B cell (primary cell): ENCODE measurements at regions not wholly inside any gene's neighbourhood (a gene's known extent, or its start where the extent isn't known, plus 50 kb on each side); places are given as distances from the start of the nearest gene placed in this dataset.

ENCODE experiments used
- ATAC-seq: fragments of 200-7000 bp; cut with Tn5 transposase; one replicate; pipeline ENCODE4 v1.10.0; 2021; ENCODE audit warnings: low read depth, mild to moderate bottlenecking, moderate number of reproducible peaks, moderate library complexity
- CTCF ChIA-PET: fragments of 350-600 bp; sonication (Branson Sonifier 250); formaldehyde crosslinking; loops from one replicate; lab custom pipeline; 2021; ENCODE audit warnings: antibody characterized with exemption, inconsistent platforms; lab: Charles Lee
- POLR2A ChIA-PET: fragments of 350-600 bp; sonication (Branson Sonifier 250); formaldehyde crosslinking; loops from one replicate; lab custom pipeline; 2021; ENCODE audit warnings: antibody characterized with exemption; lab: Charles Lee
- DNase-seq: peaks from one replicate; pipeline ENCODE4 v3.0.0; 2013
- H2AFZ ChIP-seq: 2 replicates; pipeline ENCODE4 v1.6.1; 2012; ENCODE audit warnings: mild to moderate bottlenecking, low read depth, low read length; ENCODE audit not compliant: insufficient read depth, poor library complexity, severe bottlenecking
- H3K27ac ChIP-seq, 2 donors: 1 replicate in 1 of 2; 2 replicates in 1 of 2; pipeline ENCODE4 v1.5.1; 2012 to 2013; ENCODE audit warnings: low read length in 2 of 2, mild to moderate bottlenecking in 2 of 2, moderate library complexity in 1 of 2
- H3K27me3 ChIP-seq, 4 experiments: fragments of 200-600 bp in 1 of 4; sonication (generic) in 1 of 4; replicated peaks in 1 of 4; 1 replicate in 2 of 4; 2 replicates in 2 of 4; pipeline versions ENCODE4 v1.6.1 to v1.7.0; 2013 to 2016; ENCODE audit warnings: low read length in 3 of 4, mild to moderate bottlenecking in 2 of 4, mixed read lengths in 1 of 4, moderate library complexity in 1 of 4; ENCODE audit not compliant: insufficient read depth in 4 of 4, control insufficient read depth in 3 of 4; ENCODE audit errors: control extremely low read depth in 1 of 4
- H3K36me3 ChIP-seq, 2 experiments: replicated peaks in 1 of 2; 1 replicate in 1 of 2; 2 replicates in 1 of 2; pipeline versions ENCODE4 v1.6.1 to v1.7.1; 2013; ENCODE audit warnings: low read length in 1 of 2; ENCODE audit not compliant: insufficient read depth in 2 of 2, control insufficient read depth in 1 of 2; ENCODE audit errors: control extremely low read depth in 1 of 2, extremely low read depth in 1 of 2
- H3K4me1 ChIP-seq, 2 donors: fragments of 200-600 bp in 1 of 2; sonication (generic) in 1 of 2; 1 replicate in 1 of 2; 2 replicates in 1 of 2; pipeline versions ENCODE4 v1.5.1 to v1.6.1; 2013 to 2017; ENCODE audit warnings: low read length in 2 of 2; ENCODE audit not compliant: control insufficient read depth in 2 of 2, insufficient read depth in 2 of 2
- H3K4me2 ChIP-seq: replicated peaks from 2 replicates; pipeline ENCODE3; 2012; ENCODE audit warnings: mild to moderate bottlenecking, low read depth, low read length; ENCODE audit not compliant: poor library complexity, severe bottlenecking
- H3K4me3 ChIP-seq, 5 experiments: fragments of 200-600 bp in 1 of 5; sonication (generic) in 1 of 5; 1 replicate in 3 of 5; 2 replicates in 2 of 5; pipeline versions ENCODE4 v1.5.1 to v1.7.0; 2011 to 2016; ENCODE audit warnings: low read length in 4 of 5, mild to moderate bottlenecking in 4 of 5, low read depth in 2 of 5, control low read depth in 1 of 5, moderate library complexity in 1 of 5; ENCODE audit not compliant: insufficient read depth in 1 of 5; ENCODE audit errors: control extremely low read depth in 1 of 5, extremely low read depth in 1 of 5
- H3K79me2 ChIP-seq: fragments of 200-600 bp; sonication (generic); one replicate; pipeline ENCODE4 v1.6.0; 2016; ENCODE audit warnings: low read length; ENCODE audit not compliant: control insufficient read depth, insufficient read depth
- H3K9ac ChIP-seq: fragments of 200-600 bp; sonication (generic); 2 replicates; pipeline ENCODE4 v1.6.1; 2017; ENCODE audit warnings: mild to moderate bottlenecking, low read length, moderate library complexity
- H3K9me3 ChIP-seq, 3 donors: one replicate each; pipeline versions ENCODE4 v1.6.1 to v1.7.1; 2013; ENCODE audit warnings: low read length in 2 of 3; ENCODE audit not compliant: control insufficient read depth in 2 of 3, insufficient read depth in 1 of 3; ENCODE audit errors: control extremely low read depth in 1 of 3
- H4K20me1 ChIP-seq: 2 replicates; pipeline ENCODE4 v1.6.0; 2012; ENCODE audit warnings: mild to moderate bottlenecking, low read length; ENCODE audit not compliant: insufficient read depth, control insufficient read depth, poor library complexity, severe bottlenecking
- H3K27ac Mint-ChIP-seq: one replicate; pipeline ENCODE4 v1.8.0; 2021; ENCODE audit warnings: mixed read lengths
- H3K27me3 Mint-ChIP-seq: one replicate; pipeline ENCODE4 v1.8.0; 2021; ENCODE audit warnings: mixed read lengths
- H3K4me1 Mint-ChIP-seq: one replicate; pipeline ENCODE4 v1.8.0; 2021; ENCODE audit warnings: mixed read lengths
- H3K4me3 Mint-ChIP-seq: one replicate; pipeline ENCODE4 v1.8.0; 2021; ENCODE audit warnings: mixed read lengths
- H3K9me3 Mint-ChIP-seq: one replicate; pipeline ENCODE4 v1.8.0; 2022; ENCODE audit warnings: mixed read lengths; ENCODE audit not compliant: insufficient read depth
- EZH2 ChIP-seq: IDR thresholded peaks from 2 replicates; pipeline ENCODE4 v1.6.1; 2012; ENCODE audit warnings: borderline replicate concordance, low read depth, mild to moderate bottlenecking, moderate library complexity, low read length; ENCODE audit not compliant: insufficient read depth, poor library complexity, severe bottlenecking
- WGBS: methylation state at CpG from one replicate; pipeline ENCODE4 v1.1.5; 2013; ENCODE audit warnings: missing lambda C conversion rate; ENCODE audit not compliant: insufficient coverage; 5-methylcytosine and 5-hydroxymethylcytosine counted together
- intact Hi-C: fragments of 100-400 bp; cut with micrococcal nuclease; formaldehyde crosslinking; loops from one replicate; pipeline ENCODE4 v1.10.0; 2022
- TF ChIP-seq, protein P1 (sequence below): fragments of 200-600 bp; IDR thresholded peaks from one replicate; pipeline ENCODE4 v1.8.0; 2022; ENCODE audit warnings: antibody characterized with exemption, mild to moderate bottlenecking

- H3K9me3 ChIP-seq: no peaks in the 10 kb centered on the region
- ChIA-PET CTCF (no interaction called here), POLR2A (no interaction called here)
- ATAC-seq (no peak), DNase-seq (no peak)
- no peak overlapping the region for H2AFZ ChIP-seq
- no peaks in the 10 kb centered on the region for H3K79me2 ChIP-seq
- Mint-ChIP-seq H3K27ac (no peak overlapping the region), H3K9me3 (no peaks in the 10 kb centered on the region), H3K4me1 (no peaks in the 10 kb centered on the region), H3K27me3 (peaks cover 4% of the 10 kb centered on the region), H3K4me3 (no peak overlapping the region)
- intact Hi-C loops: loop anchor here (10.0 kb wide), 1 partner anchor 1883 kb away; no protein-coding TSS in a partner anchor
- no peaks in the 10 kb centered on the region for H3K36me3 ChIP-seq
- H4K20me1 ChIP-seq: no peaks in the 10 kb centered on the region
- 65% methylated on average over 3 of the region's 6 CpGs for WGBS
- H3K9ac ChIP-seq: no peak overlapping the region
- H3K27ac ChIP-seq: no peak overlapping the region
- TF ChIP-seq, protein P1, sequence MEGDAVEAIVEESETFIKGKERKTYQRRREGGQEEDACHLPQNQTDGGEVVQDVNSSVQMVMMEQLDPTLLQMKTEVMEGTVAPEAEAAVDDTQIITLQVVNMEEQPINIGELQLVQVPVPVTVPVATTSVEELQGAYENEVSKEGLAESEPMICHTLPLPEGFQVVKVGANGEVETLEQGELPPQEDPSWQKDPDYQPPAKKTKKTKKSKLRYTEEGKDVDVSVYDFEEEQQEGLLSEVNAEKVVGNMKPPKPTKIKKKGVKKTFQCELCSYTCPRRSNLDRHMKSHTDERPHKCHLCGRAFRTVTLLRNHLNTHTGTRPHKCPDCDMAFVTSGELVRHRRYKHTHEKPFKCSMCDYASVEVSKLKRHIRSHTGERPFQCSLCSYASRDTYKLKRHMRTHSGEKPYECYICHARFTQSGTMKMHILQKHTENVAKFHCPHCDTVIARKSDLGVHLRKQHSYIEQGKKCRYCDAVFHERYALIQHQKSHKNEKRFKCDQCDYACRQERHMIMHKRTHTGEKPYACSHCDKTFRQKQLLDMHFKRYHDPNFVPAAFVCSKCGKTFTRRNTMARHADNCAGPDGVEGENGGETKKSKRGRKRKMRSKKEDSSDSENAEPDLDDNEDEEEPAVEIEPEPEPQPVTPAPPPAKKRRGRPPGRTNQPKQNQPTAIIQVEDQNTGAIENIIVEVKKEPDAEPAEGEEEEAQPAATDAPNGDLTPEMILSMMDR: no peak
- TF ChIP-seq EZH2: no peak
- H3K27me3 ChIP-seq: no peaks in the 10 kb centered on the region
- no peak overlapping the region for H3K4me2 ChIP-seq
- no peak overlapping the region for H3K4me3 ChIP-seq
- no peaks in the 10 kb centered on the region for H3K4me1 ChIP-seq
These were observed 249.9 kb upstream of the LRTM1 start for GRCh38 chr3:55177749-55178148.

DNA sequence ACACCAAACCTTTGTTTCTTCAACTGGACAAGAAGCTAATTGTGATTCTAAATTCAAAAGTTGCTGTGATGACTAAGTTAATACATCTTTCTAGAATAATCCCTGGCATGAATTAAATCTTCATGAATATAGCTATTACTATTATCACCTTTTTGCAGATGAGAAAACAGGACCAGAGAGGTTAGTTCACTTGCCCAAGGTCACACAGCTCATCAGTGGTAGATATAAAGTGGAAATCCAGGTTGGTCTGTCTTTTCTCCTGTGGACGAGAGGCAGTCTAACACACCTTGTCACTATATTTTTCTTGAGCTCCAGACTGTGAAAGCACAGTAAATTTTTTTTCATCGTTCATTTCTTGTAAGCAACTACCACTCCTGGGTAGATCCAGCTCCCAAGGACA lies 247.6 kb upstream of the LRTM1 start:
- CTCF ChIA-PET: no interaction called here
- 93% methylated on average over 2 of the region's 2 CpGs for WGBS

More for the DNA sequence above, 247.6 kb upstream of the LRTM1 start:
- TF ChIP-seq, protein P1: no peak
- TF ChIP-seq EZH2: no peak
- DNase-seq: no peak
- no peak for ATAC-seq
- no peaks in the 10 kb centered on the region for H3K79me2 ChIP-seq
- H4K20me1 ChIP-seq: no peaks in the 10 kb centered on the region
- H2AFZ ChIP-seq: no peak overlapping the region
- H3K4me2 ChIP-seq: no peak overlapping the region
- no peaks in the 10 kb centered on the region for H3K9me3 Mint-ChIP-seq
- peaks cover 4% of the 10 kb centered on the region for H3K27me3 Mint-ChIP-seq
- H3K27ac Mint-ChIP-seq: no peak overlapping the region
- no peak overlapping the region for H3K9ac ChIP-seq
- intact Hi-C loops: loop anchor here (10.0 kb wide), 1 partner anchor 1881 kb away; no protein-coding TSS in a partner anchor
- no peaks in the 10 kb centered on the region for H3K4me1 ChIP-seq
- no peak overlapping the region for H3K4me3 Mint-ChIP-seq
- H3K9me3 ChIP-seq: no peaks in the 10 kb centered on the region
- H3K27me3 ChIP-seq: no peaks in the 10 kb centered on the region
- no peaks in the 10 kb centered on the region for H3K4me1 Mint-ChIP-seq
- no peak overlapping the region for H3K27ac ChIP-seq
- POLR2A ChIA-PET: no interaction called here
- H3K4me3 ChIP-seq: no peak overlapping the region
- no peaks in the 10 kb centered on the region for H3K36me3 ChIP-seq
